DMS53 treated with DMSO at 0.1 percent for 48 hours (cell line): ENCODE measurements at regions not wholly inside any gene's neighbourhood (a gene's known extent, or its start where the extent isn't known, plus 50 kb on each side); places are given as distances from the start of the nearest gene placed in this dataset.
"Not testable (repeated sequence)": the region's sequence is repeated elsewhere in the genome, so short reads cannot be mapped to it uniquely, and the experiment has no call there.

Source experiments
- DNase-seq: peaks from one replicate; lab custom pipeline; 2025; ENCODE audit not compliant: unreplicated experiment; lab: John Stamatoyannopoulos, UW

- no peak for DNase-seq
These were observed 148.5 kb upstream of the GRAMD2B start for GRCh38 chr5:126274763-126275125.

- DNase-seq = no peak
These were observed 145.4 kb upstream of the GRAMD2B start for GRCh38 chr5:126277762-126278161.

GRCh38 chr5:126280343-126280742 lies 142.9 kb upstream of the GRAMD2B start:
- no peak for DNase-seq

GRCh38 chr5:126280846-126281245 lies 142.4 kb upstream of the GRAMD2B start:
- no peak for DNase-seq

DNA sequence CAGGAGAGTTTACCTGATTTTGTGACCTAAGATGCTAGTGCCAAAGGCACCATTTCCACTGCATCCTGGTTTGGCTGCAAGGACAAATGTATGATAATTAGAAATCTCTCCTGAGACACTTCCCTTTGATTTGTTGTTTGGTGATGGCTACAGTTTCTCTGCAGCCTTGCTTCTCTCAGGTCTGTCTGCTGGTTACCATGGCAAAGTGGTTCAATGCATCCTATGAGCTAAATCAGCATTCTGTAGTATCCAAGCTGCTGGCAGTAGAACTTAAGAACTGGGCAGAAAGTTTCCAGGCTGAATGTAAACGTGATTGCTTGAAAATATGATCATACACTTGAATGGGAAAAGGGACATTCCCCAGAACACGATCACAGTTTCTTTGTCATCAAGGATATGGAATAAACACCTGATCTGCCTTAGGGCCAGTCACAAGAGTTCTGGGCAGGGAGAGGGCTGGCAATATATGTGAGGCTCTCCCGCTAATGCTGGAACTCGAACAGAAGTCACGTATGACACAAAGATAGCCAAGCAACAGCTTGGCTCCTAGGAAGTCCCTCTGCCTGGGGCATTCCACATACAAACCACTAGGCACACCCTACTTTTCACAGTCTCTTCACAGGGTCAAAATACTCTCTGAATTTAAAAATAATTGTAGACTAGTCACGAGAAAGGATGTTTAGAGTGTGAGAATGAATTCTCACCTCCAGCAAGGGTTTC lies 138.1 kb upstream of the GRAMD2B start:
- DNase-seq = no peak

- not testable (repeated sequence) for DNase-seq
These were observed 127.1 kb upstream of the GRAMD2B start for GRCh38 chr5:126296121-126296520.

DNA sequence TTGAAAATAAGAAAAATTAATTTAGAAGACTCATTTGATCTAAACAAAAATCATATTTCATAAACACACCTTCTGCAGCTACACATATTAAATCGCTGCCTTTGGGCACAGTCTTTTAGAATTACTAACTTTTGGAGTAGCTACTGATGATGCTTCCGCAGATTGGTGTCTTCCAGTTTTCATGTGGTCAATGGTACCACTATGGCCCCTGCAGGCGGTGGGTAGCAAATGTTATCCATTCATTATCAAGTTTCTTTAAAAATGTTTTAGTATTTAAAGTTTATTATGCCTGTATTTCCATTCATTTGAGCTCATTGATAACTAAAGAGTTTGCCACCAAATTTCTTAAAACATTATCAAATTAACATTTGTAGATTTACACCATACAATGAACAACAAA lies 122.9 kb upstream of the GRAMD2B start:
- DNase-seq = no peak

DNA sequence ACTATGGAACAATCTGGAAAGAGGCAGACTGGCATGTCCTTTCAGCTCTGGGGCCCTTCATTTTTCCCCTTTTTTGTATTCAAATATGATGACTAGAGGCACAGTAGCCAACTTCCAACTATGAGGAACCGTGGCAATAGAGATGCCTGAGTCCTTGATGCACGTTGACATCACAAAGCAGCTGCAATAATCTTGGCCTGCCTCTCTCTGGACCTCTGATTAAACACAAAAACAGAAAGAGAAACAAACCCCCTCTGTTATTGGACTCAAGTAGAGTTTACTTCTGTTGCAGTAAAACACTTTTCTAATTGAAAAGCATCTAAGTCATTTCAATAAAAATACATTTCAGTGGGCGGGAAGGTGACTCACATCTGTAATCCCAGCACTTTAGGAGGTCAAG lies 122.2 kb upstream of the GRAMD2B start:
- DNase-seq = no peak

- no peak for DNase-seq
These were observed 113.3 kb upstream of the GRAMD2B start for GRCh38 chr5:126309860-126310259.

- no peak for DNase-seq
These were observed 111.4 kb upstream of the GRAMD2B start for GRCh38 chr5:126311766-126312165.

GRCh38 chr5:126315341-126315740 lies 107.9 kb upstream of the GRAMD2B start:
- no peak for DNase-seq

GRCh38 chr5:126332326-126332725 lies 90.9 kb upstream of the GRAMD2B start:
- no peak for DNase-seq

- DNase-seq = no peak
These were observed 88.4 kb upstream of the GRAMD2B start for GRCh38 chr5:126334760-126335159.

- no peak for DNase-seq
These were observed 87.3 kb upstream of the GRAMD2B start for GRCh38 chr5:126335886-126336285.

GRCh38 chr5:126338635-126339034 lies 84.6 kb upstream of the GRAMD2B start:
- DNase-seq = no peak

GRCh38 chr5:126339215-126339805 lies 83.9 kb upstream of the GRAMD2B start:
- peak; percentile 64 for DNase-seq

- no peak for DNase-seq
These were observed 81.1 kb upstream of the GRAMD2B start for GRCh38 chr5:126341906-126342630.

- no peak for DNase-seq
These were observed 74.2 kb upstream of the GRAMD2B start for GRCh38 chr5:126348855-126349635.

GRCh38 chr5:126351153-126351552 lies 72.1 kb upstream of the GRAMD2B start:
- no peak for DNase-seq

DNA sequence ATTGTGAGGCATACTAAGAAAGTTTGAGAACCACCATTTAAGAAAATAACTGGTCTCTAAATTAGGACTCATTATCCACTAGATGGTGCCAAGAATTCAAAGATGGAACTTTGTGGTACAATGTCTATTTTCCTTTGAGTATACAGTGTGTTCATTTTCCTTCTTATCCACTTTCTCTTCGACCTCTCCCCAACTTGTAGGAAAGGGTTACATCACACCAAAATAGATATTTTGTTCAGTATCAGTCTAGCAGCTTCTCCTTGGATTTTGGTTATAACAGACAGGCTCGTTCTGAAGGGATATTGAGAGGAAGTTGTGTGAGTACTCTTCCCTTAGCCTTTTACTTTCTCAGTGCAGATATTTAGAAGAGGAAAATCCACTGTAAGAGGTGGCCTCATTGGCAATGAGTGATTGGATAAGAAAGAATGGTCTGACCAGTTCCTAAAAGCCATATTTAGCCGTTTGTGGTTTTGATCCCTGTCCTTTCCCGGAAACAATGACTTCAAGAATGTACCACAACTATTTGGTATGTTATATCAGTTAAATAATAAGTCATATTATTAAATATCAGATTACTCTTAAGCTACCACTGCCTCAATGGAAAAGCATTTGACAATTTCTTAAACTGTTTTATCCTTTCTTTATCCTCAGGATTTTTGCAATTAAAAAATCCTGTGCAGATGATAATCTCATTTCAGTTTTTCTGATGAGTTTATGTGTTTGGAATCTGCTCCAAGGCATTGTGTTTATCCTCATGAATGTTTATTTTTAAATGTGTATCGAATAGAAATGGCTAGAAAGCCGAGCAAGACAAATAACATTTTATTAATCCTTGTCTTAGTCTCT lies 69.0 kb upstream of the GRAMD2B start:
- peak; percentile 64 for DNase-seq
